ENCODE measurements at regions not wholly inside any gene's neighbourhood (a gene's known extent, or its start where the extent isn't known, plus 50 kb on each side); places are given as distances from the start of the nearest gene placed in this dataset.

DNA sequence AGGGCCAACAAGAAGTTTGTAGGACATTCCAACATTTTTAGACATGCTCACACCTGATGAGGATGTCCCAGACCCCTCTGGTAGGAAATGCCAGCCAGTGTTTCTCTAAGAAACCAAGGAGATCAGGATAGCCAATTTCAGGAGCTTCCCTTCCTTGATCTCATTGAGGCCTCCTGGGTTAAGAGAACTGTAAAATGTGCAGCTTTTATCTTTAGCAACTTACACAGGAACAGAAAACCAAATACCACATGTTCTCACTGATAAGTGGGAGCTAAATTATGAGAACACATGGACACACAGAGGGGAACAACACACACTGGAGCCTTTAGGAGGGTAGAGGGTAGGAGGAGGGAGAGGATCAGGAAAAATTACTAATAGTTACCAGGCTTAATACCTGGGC is 99.6 kb upstream of the MAP2 start:
- H3K9me3 ChIP-seq, result no peaks in the 10 kb centered on the region
- DNase-seq, result no peak
- H3K36me3 ChIP-seq (ENCODE audit: low read depth, missing control alignments), result no peaks in the 10 kb centered on the region
- H3K4me3 ChIP-seq, result no peak overlapping the region
- TF ChIP-seq, protein P1, sequence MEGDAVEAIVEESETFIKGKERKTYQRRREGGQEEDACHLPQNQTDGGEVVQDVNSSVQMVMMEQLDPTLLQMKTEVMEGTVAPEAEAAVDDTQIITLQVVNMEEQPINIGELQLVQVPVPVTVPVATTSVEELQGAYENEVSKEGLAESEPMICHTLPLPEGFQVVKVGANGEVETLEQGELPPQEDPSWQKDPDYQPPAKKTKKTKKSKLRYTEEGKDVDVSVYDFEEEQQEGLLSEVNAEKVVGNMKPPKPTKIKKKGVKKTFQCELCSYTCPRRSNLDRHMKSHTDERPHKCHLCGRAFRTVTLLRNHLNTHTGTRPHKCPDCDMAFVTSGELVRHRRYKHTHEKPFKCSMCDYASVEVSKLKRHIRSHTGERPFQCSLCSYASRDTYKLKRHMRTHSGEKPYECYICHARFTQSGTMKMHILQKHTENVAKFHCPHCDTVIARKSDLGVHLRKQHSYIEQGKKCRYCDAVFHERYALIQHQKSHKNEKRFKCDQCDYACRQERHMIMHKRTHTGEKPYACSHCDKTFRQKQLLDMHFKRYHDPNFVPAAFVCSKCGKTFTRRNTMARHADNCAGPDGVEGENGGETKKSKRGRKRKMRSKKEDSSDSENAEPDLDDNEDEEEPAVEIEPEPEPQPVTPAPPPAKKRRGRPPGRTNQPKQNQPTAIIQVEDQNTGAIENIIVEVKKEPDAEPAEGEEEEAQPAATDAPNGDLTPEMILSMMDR (IDR thresholded peaks at IDR 0.05), result no peak
- TF ChIP-seq POLR2A (IDR thresholded peaks at IDR 0.05), result no peak
- intact Hi-C loops (cut with DNase I; ENCODE audit: low total_unique reads), result no loop called here
- no peak overlapping the region for H3K27ac ChIP-seq
- H3K27me3 ChIP-seq, result no peaks in the 10 kb centered on the region
- H3K4me1 ChIP-seq, result no peaks in the 10 kb centered on the region

DNA sequence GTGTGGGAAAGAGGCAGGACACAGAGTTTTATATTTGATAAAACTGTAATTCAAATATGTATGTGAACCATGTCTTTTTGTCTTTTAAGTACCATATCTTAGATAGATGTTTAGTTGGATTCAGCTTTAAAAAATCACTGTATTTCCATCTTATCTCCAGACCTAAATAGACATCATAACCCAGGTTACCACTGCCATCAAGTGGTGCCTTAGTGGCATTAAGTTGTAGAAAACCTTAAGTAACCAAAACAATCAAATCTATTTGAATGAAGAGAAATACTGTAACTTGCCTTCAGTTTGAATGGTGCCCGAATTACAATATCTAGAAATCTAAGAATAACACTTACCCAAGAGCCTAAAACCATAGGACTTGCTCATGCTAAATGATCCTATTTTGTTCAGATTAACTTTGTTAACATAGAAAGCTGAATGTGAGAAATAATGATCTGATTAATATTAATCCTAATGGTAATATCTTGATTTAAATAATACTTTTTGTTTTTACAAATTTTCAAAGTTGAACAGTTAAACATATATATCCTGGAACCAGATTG is 92.5 kb upstream of the MAP2 start:
- peak; percentile 22 for DNase-seq
- 30 to 47% methylated on average over 1 of the region's 1 CpG for WGBS, 2 donors
- TF ChIP-seq, protein P1 (IDR thresholded peaks at IDR 0.05), result peak; percentile 9 to 24 (median 18)
- TF ChIP-seq POLR2A (IDR thresholded peaks at IDR 0.05), result no peak
- no peaks in the 10 kb centered on the region for H3K9me3 ChIP-seq
- peaks cover 6% of the 10 kb centered on the region for H3K4me1 ChIP-seq
- H3K27ac ChIP-seq, result no peak overlapping the region
- intact Hi-C loops (cut with DNase I; ENCODE audit: low total_unique reads), result no loop called here
- H3K27me3 ChIP-seq, result no peaks in the 10 kb centered on the region
- H3K4me3 ChIP-seq, result no peak overlapping the region
- no peaks in the 10 kb centered on the region for H3K36me3 ChIP-seq (ENCODE audit: low read depth, missing control alignments)

- intact Hi-C loops (cut with DNase I; ENCODE audit: low total_unique reads), result no loop called here
- peak; percentile 72 for DNase-seq
- TF ChIP-seq, protein P1 (IDR thresholded peaks at IDR 0.05), result peak; percentile 55 to 85 (median 57)
- no peak for TF ChIP-seq POLR2A (IDR thresholded peaks at IDR 0.05)
Measured at GRCh38 chr2:209334188-209335017, 89.4 kb upstream of the MAP2 start.

GRCh38 chr2:209340522-209340921 is 83.3 kb upstream of the MAP2 start:
- no peak overlapping the region for H3K4me3 ChIP-seq
- H3K27ac ChIP-seq, result no peak overlapping the region
- H3K9me3 ChIP-seq, result no peaks in the 10 kb centered on the region
- no peaks in the 10 kb centered on the region for H3K4me1 ChIP-seq
- H3K36me3 ChIP-seq (ENCODE audit: low read depth, missing control alignments), result no peaks in the 10 kb centered on the region
- TF ChIP-seq, protein P1 (IDR thresholded peaks at IDR 0.05), result no peak
- TF ChIP-seq POLR2A (IDR thresholded peaks at IDR 0.05), result no peak
- H3K27me3 ChIP-seq, result no peaks in the 10 kb centered on the region
- intact Hi-C loops (cut with DNase I; ENCODE audit: low total_unique reads), result no loop called here
- 60 to 70% methylated on average over 2 of the region's 2 CpGs for WGBS, 2 donors
- no peak for DNase-seq

More at GRCh38 chr2:209334188-209335017, 89.4 kb upstream of the MAP2 start:
- 10 to 11% methylated on average over 7 of the region's 7 CpGs for WGBS, 2 donors
- H3K4me3 ChIP-seq, result no peak overlapping the region
- H3K27me3 ChIP-seq, result no peaks in the 10 kb centered on the region
- no peak overlapping the region for H3K27ac ChIP-seq
- no peaks in the 10 kb centered on the region for H3K9me3 ChIP-seq
- peaks cover 6% of the 10 kb centered on the region for H3K4me1 ChIP-seq
- no peaks in the 10 kb centered on the region for H3K36me3 ChIP-seq (ENCODE audit: low read depth, missing control alignments)
